HPDE6-E6E7 (cell line): ENCODE measurements at regions not wholly inside any gene's neighbourhood (a gene's known extent, or its start where the extent isn't known, plus 50 kb on each side); places are given as distances from the start of the nearest gene placed in this dataset.
A peak's percentile ranks its signal among the peaks of the same experiment; 100 is the strongest.
"Not testable (repeated sequence)": the region's sequence is repeated elsewhere in the genome, so short reads cannot be mapped to it uniquely, and the experiment has no call there.

Source experiments
- DNase-seq: peaks from one replicate; pipeline ENCODE4 v3.0.0; 2011; ENCODE audit warnings: missing footprints; ENCODE audit errors: extremely low spot score

DNA sequence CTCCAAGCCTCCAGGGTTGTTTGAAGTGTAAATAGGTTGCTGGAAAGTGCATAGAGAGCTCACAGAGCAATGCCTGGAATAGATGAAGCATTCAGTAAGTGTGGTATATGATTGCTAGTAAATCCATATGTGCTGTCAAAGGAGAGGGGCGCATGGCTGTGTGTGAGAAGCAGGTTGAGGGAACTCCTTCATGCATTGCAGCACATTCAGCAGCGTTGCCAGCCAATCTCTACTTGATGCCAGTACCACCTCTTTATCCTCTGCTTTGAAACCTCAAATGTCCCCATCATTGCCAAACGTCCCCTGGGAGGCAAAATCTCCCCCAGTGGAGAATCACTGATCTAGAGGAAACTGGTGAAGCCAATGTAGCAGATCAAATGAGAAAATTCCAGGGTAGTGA lies 82.7 kb upstream of the RALGAPA2 start:
- DNase-seq, result no peak

DNA sequence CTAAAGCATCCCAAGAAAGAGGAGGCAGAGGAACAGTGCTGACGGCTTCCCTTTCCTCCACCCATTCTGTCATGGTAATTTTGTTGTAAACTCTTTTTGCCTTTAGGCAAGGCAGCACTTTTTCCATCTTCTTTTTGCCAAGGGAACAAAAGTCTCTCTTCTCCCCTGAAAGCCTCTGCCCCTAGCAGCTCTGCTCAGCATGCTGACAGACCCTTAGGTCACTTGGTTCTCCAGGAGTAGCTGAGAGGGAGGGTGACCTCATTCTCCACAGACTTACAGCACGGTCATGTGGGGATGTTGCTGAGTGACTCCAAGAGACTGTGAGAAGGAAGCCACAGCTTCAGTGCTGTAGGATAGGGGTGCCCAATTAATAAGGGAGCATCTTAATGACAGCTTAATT lies 81.1 kb upstream of the RALGAPA2 start:
- DNase-seq, result no peak

DNA sequence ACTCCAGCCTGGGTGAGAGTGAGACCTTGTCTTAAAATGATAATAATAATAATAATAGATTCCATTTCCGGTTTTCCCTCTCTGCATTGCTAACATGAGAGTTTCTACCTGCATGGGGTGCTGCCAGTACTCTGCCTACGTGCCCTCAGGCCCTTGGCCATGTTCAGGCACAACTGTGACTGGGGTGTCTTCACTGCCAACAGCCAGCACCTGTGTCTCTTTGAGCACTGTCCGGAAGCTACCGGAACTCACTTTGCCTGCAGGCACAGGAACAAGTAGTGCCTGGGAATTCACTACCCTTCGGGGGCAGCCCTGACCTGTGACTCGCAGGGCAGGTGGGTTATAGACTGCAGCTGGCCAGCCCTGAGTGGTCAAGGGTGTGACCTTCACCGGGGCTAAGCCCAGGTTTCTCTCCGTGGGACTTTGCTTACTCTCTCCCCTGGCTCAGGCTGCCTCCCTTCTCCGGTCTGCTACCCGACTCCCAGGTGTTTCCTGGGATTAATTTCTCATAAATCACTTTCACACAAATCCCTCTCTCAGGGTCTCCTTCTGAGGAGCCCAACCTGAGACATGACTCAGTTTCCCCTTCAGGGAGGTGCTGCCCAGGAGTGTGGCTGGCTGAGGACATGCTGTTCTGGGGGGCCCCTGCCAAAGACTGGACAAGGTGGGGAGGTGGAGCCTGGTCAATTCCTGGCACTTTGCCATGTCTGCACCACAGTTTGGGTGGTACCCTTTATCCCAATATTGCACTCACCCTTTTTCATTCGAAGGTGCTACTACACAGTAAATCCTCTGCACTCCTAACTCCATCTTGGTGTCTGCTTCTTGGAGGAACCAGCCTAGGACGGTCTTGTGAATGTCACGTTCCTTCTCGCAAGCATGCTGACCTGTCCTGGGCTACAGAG lies 79.5 kb upstream of the RALGAPA2 start:
- no peak for DNase-seq

DNA sequence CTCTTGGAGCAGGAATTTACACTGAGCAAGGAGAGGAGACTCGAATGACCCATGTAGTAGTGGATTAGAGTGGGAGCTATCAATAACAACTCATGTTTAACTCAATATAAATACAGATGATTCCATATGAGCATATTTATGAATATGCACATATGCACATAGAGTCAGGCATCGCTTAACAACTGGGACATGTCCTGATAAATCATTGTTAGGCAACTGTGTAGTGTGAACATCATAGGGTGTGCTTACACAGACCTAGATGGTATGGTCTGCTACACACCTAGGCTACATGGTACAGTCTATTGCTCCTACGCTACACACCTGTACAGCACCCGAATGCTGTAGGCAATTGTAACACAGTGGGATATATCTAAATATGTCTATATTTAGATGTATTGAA lies 75.9 kb upstream of the RALGAPA2 start:
- no peak for DNase-seq

DNA sequence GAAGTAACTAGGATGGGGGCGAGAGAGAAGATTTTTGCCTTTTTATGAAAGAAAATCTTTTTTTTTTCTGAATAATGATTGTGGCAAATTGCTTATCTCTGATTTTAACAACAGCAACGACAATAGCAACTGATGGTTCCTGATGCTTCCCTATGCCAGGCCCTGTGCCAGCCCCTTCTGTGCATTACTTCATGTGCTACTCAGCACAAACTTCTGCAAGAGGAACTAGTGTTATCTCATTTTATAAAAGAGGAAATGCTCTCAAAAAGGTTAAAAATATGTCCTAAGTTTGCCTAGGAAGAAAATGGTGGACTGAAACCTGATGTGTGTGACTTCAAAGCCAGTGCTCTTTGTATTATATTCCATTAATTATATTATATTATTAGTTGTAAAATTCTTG lies 74.0 kb upstream of the RALGAPA2 start:
- DNase-seq, result no peak

DNA sequence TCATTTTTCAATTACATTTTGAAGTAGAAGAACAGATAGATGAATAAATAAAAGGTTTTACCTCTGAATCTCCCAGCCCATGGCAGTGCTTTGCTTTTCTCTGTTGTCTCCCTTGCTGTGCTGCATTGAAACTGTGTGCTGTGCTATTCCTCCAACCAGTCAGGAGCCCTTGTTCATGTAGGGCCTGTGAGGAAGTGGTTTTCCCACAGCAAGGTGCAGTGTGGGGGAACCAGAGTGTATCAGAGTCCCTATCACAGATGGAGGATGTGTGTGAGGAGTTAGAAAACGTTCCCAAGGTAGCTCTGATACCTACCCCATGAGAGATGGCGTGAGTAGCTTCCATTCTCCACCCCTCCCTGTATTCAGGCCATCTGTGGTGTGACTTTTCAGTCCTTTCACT lies 72.8 kb upstream of the RALGAPA2 start:
- no peak for DNase-seq

DNA sequence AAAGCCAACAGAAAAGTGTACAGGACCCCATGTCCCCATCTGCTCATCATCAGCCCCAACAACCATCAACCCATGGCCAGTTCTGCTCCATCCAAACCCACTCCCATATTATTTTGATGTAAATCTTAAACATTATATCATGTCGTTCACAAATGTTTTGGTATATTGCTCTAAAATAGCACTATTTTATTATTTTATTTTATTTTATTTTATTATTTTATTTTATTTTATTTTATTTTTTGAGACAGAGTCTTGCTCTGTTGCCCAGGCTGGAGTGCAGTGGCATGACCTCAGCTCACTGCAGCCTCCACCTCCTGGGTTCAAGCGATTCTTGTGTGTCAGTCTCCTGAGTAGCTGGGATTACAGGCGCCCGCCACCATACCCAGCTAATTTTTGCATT lies 72.0 kb upstream of the RALGAPA2 start:
- not testable (repeated sequence) for DNase-seq

DNA sequence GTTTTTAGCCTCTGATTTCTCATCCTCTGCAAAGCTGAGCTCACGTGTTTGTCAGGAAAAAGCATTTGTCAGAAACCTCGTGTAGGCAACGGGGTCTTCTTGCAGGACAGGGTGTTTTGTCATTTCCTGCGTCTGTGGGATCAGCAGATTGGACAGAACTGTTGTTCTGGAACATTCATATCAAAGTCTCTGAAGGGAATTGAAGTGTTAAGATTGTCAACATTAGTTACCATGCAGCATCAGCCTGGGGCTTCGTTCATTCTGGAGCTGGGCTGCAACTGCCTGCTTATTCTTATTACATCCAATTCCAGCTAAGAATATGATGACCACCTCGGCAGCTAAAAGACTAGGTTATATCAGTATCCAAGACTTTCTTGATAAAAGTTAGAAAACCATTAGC lies 71.0 kb upstream of the RALGAPA2 start:
- DNase-seq, result no peak

DNA sequence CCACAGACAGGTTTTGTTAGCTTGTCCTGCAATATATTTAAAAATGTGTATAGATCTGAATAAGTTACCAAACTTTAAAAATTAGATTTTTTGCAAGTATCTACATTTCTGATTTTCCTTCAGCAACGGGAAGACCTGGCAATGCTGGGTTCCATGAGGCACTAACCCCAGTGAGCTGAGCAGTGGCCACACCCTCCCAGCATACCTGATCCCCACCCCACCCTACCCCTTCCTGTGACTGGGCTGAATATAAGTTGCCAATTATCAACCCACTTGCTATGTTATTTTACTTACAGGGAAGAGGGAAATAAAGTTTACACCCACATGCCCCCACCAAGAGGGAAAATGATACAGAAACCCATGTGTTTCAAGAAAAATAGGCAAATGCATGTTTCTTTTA lies 70.3 kb upstream of the RALGAPA2 start:
- no peak for DNase-seq

DNA sequence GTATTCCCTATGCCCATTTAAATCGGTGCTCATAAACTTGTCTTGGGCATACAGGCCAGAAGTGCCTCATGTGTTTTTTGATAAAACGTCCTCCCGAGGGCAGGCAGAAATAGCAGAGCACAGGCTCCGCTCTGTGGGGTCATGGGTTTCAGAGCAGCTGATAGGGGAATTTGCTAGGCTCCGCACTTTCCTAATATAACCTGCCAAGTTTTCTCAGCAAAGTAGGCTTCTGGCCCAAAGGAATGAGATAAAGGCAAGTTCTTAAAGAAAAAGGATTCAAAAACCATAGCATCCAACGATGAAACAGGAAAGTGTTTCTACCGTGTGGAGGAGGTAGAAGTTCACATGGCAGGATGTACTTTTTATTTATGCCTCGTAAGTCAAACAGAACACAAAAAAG lies 69.8 kb upstream of the RALGAPA2 start:
- no peak for DNase-seq

DNA sequence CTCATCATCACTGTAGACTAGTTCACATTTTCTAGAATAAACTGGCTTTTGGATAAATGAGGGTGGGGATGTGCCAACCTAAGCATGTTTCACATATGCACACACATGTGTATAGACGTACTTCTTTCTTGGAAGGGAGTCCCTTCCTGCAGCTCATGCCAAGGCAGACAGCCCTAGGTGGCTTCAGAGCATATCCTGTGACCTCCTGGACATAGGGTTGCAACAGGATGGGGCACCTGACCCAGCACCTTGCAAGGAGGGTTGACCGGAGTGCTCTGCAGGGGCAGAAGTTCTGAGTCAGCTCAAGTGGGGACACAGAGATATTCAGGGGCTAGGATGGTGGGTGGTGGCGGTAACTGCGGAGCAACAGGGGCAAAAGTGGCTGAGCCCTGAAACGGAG lies 68.6 kb upstream of the RALGAPA2 start:
- no peak for DNase-seq

DNA sequence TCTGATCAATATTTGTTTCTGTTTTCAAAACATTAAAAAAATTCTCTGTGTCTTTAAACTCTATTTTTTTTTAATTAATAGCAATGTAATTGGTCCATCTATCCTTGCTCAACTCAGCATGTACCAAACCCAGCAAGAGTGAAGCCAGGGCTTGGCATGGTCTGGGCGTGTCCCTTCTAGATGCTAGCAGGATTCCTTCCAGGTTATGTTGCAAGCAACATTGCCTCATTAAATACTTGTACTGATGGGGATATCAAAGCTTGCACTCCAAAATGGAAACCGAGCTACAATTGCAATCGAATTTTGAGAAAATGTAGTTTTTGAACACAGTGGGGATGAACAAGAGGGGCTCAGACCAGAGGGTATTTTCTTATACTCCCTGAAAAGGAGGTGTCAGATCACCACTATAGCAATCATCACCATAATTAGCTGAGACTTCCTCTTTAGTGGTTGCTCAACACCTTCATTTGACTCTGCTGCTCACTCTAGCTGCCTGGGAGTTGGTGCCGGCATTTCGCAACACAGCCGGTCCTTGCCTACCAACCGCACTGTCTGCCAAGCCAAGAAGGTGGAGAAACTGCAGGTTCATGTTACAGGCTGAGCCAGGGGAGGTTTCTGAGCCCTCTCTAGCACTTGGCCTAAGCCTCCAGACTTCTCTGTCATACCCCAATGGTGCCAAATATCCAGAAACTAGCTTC lies 67.8 kb upstream of the RALGAPA2 start:
- DNase-seq, result peak; percentile 75

DNA sequence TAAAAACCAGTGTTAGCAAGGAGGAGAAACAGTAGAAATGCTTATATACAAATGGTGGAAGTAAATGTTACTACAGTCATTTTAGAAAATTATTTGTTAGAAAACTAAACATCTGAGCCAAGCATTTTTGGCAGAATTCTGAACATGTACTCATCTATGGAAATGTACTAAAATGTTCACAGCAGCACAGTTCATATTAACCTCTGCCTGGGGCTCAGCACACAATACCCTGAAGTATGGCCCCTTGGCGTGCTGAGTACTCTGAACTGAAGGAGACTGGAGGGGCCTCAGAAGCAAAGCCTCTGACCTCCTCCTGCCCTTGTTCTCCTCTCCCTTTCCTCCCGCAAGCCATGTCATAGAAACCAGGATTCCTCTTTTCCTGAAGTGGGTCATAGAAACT lies 66.2 kb upstream of the RALGAPA2 start:
- DNase-seq, result no peak

DNA sequence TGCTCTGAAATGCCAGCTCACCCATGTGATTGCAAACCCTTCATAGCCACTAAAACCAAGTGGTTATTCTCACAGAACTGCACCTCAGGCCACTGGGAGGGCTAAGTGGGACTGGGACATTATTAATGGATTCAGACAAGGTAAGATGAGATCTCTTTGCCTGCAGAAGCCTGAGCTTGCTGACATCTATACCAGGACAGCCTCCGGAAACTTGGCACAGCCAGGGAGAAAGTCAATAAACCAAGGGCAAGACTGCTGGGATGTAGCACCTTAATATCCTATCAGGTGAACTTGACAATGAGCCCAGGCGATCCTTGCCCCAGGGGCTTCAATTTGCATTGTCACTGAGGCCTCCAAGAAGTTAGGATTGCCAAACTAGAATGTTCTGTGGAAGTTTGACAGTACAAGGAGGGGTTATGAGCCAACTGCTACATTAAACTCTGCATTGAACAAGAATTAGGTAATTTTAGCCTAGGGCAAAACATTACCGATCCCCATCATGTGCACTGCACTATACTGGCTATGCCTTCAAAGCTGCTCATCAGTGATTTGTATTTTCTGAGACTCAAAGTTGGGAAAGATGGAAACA lies 60.1 kb upstream of the RALGAPA2 start:
- no peak for DNase-seq

DNA sequence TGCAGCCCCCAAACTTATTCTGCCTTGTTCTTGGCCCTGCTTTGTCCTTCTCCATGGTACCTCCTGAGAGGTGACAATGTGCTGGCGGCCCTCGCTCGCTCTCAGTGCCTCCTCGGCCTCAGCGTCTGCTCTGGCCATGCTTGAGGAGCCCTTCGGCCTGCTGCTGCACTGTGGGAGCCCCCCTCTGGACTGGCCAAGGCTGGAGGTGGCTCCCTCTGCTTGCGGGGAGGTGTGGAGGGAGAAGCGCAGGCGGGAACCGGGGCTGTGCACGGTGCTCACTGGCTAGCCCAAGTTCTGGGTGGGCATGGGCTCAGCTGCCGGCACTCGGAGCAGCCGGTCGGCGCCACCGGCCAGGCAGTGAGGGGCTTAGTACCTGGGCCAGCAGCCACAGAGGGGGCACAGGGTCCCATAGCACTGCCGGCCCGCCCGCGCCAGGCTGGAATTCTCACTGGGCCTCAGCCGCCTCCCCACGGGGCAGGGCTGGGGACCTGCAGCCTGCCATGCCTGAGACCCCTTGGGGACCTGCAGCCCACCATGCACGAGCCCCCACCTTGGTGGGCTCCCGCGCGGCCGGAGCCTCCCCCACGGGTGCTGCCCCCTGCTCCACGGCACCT lies 55.9 kb upstream of the RALGAPA2 start:
- no peak for DNase-seq

DNA sequence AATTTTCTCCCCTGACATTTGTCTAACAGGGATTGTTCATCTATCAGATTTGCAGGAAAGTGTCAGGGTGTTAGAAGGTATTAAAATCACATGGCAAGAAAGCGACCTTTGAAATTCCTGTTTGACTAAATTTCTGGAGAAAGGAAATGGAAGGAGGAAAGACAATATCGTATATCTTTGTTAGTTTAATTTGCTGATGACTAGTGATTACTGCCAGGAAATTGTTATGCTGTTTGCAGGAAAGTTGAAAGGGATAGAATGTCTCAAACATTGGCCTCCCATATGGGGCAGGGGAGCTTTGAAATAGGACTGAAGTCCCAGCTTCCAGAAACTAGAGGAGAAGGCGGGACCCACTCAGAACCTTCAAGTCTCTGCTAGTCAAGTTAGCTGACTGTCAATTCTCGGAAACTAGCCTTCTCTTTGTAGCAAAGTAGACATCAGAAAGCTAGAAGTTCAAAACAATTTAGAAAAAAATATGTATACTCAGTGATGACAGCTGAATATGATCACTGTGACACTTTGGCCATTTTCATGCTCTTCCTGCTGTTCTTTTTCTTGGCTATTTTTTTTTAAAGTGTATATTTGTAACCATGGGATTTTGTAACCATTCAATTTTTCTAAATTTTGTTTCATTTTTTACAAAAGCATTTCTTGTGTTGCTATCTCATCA lies 53.4 kb upstream of the RALGAPA2 start:
- no peak for DNase-seq

DNA sequence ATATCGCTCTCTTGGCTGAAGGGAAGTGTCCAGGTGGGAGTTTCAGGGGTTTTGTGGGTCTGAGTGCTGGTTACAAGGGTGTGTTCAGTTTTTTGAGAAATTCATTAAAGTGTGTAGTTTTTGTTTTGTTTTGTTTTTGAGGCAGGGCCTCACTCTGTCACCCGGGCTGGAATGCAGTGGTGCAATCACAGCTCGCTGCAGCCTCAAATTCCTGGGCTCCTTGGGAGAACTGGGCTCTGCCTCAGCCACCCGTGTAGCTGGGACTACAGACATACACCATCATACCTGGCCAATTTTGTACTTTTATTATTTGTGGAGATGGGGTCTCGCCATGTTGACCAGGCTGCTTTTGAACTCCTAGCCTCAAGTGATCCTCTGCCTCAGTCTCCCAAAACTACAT lies 51.2 kb upstream of the RALGAPA2 start:
- no peak for DNase-seq
